Activated CD8-positive, alpha-beta T cell treated with anti-CD3 and anti-CD28 coated beads, Interleukin-2, amount 10 ng/mL, durations not matched to agents 7 days and 5 days (primary cell): ENCODE measurements at regions not wholly inside any gene's neighbourhood (a gene's known extent, or its start where the extent isn't known, plus 50 kb on each side); places are given as distances from the start of the nearest gene placed in this dataset.

Experiments used
- ATAC-seq: fragments of 150-1000 bp; cut with Tn5 transposase; one replicate; pipeline ENCODE4 v1.10.0; 2021; ENCODE audit warnings: moderate library complexity
- CTCF ChIA-PET: fragments of 350-600 bp; sonication (Branson Sonifier 250); formaldehyde crosslinking; loops from one replicate; lab custom pipeline; 2021; ENCODE audit warnings: antibody characterized with exemption; lab: Charles Lee
- POLR2A ChIA-PET: fragments of 350-600 bp; sonication (Branson Sonifier 250); formaldehyde crosslinking; loops from one replicate; lab custom pipeline; 2021; ENCODE audit warnings: antibody characterized with exemption; lab: Charles Lee
- DNase-seq: peaks from one replicate; pipeline ENCODE4 v3.0.0-alpha.2; 2020
- H3K27ac Mint-ChIP-seq: one replicate; pipeline ENCODE4 v1.8.0; 2021; ENCODE audit warnings: mild to moderate bottlenecking, mixed read lengths
- H3K27me3 Mint-ChIP-seq: one replicate; pipeline ENCODE4 v1.8.0; 2021; ENCODE audit warnings: low read depth, mixed read lengths
- H3K36me3 Mint-ChIP-seq: one replicate; pipeline ENCODE4 v1.8.0; 2021; ENCODE audit warnings: low read depth, mixed read lengths
- H3K4me1 Mint-ChIP-seq: one replicate; pipeline ENCODE4 v1.8.0; 2021; ENCODE audit warnings: low read depth, mixed read lengths
- H3K4me3 Mint-ChIP-seq: one replicate; pipeline ENCODE4 v1.8.0; 2021; ENCODE audit warnings: mild to moderate bottlenecking, mixed read lengths
- H3K9me3 Mint-ChIP-seq: one replicate; pipeline ENCODE4 v1.8.0; 2022; ENCODE audit warnings: mixed read lengths; ENCODE audit not compliant: insufficient read depth

DNA sequence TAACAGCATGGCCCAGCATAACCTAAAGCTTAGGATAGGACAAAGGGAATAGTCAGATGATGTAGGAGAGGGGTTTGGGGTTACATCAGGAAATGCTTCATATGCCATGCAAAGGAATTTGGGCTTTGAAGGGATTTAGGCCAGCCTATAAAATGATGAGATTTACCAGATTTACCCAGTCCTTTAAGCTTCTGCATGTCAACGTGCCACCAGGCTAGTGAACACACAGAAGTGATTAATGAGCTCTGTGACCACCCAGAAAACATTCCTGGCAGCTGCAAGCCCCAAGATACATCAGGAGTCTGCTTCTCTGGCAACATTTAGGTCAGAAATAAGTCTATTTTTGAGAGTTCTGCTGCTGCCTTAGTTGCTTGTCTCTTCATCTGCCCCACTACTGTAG lies 118.3 kb downstream of the LRIG3 start:
- Mint-ChIP-seq H3K9me3 (no peaks in the 10 kb centered on the region), H3K4me3 (no peak overlapping the region), H3K4me1 (no peaks in the 10 kb centered on the region), H3K27ac (no peak overlapping the region), H3K27me3 (no peaks in the 10 kb centered on the region), H3K36me3 (no peaks in the 10 kb centered on the region)
- ATAC-seq (no peak), DNase-seq (no peak)
- ChIA-PET POLR2A (no interaction called here), CTCF (no interaction called here)

DNA sequence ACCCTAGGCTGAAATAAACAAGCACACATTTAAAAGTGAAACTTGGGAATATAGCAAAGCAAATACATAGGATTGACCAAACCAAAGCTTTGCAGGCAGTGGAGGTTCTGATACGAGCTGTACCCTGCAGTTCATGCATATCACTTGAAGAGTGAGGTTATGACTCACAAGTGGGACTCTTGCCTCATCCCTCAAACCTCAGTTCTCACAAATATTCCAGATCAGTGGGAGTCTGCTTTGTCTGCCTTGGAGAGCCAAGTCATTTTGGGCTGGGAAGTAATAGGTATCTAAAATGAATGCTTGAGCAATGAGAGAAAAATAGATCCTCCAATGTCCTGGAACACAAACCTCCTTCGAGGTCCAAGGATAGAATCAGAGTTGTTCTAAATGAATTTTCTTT lies 116.4 kb downstream of the LRIG3 start:
- H3K27ac Mint-ChIP-seq: no peak overlapping the region
- no peaks in the 10 kb centered on the region for H3K4me1 Mint-ChIP-seq
- no peaks in the 10 kb centered on the region for H3K9me3 Mint-ChIP-seq
- CTCF ChIA-PET: no interaction called here
- POLR2A ChIA-PET: no interaction called here
- no peaks in the 10 kb centered on the region for H3K27me3 Mint-ChIP-seq
- DNase-seq (no peak), ATAC-seq (no peak)
- H3K4me3 Mint-ChIP-seq: no peak overlapping the region
- no peaks in the 10 kb centered on the region for H3K36me3 Mint-ChIP-seq

DNA sequence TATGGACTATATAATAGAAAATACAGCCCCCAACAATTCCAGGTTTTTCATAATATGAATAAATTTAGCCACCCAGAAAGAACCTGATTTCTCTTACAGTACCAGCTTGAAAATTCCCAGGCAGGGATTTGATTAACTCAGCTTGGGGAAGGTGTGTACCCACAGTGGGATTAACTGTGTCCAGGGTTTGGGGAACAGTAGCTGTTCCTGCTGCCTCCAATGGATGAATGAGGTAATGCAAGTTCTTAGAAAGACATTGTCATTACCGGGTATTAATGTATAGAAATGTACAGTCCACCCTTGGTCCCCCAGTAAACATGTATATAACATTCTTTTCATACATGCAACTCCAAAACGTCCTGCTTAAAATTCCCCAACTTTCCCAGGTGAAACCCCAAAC lies 115.6 kb downstream of the LRIG3 start:
- ChIA-PET CTCF (no interaction called here), POLR2A (no interaction called here)
- H3K36me3 Mint-ChIP-seq: no peaks in the 10 kb centered on the region
- no peaks in the 10 kb centered on the region for H3K27me3 Mint-ChIP-seq
- no peak overlapping the region for H3K4me3 Mint-ChIP-seq
- ATAC-seq (no peak), DNase-seq (no peak)
- no peaks in the 10 kb centered on the region for H3K9me3 Mint-ChIP-seq
- H3K27ac Mint-ChIP-seq: no peak overlapping the region
- no peaks in the 10 kb centered on the region for H3K4me1 Mint-ChIP-seq

DNA sequence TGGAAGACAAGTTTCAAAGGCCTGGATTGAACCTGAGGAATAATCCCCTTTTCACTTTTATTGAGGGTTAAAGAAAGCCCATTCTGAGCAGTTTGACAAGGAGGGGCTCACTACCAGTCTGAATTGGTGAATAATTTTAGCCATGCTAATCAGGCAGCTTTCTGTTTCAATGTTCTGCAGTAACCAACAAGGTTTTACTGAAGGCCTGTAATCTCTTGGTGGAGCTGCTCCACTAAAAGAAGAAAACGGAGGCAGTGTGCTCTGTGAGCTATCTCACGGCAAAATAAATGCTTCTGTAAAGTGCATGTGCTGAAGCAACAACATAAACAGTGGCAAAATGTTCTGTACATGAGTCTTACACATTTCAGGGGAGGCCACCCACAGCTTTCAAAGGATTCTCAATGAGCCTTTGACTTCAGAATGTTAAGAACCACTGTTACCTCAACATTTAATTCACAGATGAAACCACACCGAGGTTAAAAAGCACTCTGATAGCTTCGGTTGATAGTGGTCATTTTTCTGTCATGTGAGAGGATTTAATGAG lies 111.2 kb downstream of the LRIG3 start:
- ChIA-PET CTCF (no interaction called here), POLR2A (no interaction called here)
- DNase-seq: no peak
- Mint-ChIP-seq H3K27ac (no peak overlapping the region), H3K9me3 (no peaks in the 10 kb centered on the region), H3K36me3 (no peaks in the 10 kb centered on the region), H3K4me3 (no peak overlapping the region), H3K27me3 (no peaks in the 10 kb centered on the region), H3K4me1 (no peaks in the 10 kb centered on the region)
- no peak for ATAC-seq

DNA sequence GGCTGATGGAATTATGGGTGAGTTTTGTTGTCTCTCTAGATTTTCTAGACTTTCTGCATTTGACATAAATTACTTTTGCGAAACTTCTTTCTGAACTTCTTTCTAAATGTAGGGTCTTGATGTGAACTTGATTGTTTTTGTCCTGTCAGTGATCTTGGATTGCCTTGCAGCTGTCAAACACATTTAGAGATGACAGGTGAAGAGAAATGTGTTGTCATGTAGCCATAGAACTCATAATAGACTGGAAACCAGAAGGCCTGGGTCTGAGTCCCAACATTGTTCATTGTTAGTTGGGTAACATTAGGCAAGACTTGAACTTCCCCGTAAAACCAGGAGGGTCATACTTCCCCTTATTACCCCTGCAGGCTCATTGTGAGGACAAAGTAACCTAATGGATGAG lies 109.0 kb downstream of the LRIG3 start:
- Mint-ChIP-seq H3K36me3 (no peaks in the 10 kb centered on the region), H3K27ac (no peak overlapping the region), H3K9me3 (no peaks in the 10 kb centered on the region), H3K27me3 (no peaks in the 10 kb centered on the region), H3K4me3 (no peak overlapping the region), H3K4me1 (no peaks in the 10 kb centered on the region)
- no peak for ATAC-seq
- CTCF ChIA-PET: no interaction called here
- POLR2A ChIA-PET: no interaction called here
- DNase-seq: no peak

DNA sequence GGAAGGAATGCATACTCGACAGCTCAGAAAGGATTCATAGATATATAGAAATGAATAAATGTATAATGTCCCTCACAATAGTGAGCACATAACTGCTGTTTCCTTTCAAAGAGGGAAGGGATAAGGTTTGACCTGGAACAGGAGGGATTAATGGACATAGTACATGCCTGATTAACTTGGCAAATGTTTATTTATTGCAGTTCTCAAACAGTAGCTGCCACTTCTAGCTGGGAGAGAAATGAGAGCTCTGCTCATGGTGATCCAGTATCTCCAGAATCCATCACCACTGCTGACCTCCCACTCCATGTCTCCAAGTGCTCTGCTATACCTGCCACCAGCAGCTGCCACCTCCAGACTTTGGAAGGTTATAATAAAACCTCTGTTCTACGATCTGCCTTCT lies 108.1 kb downstream of the LRIG3 start:
- no peak for DNase-seq
- Mint-ChIP-seq H3K27ac (no peak overlapping the region), H3K9me3 (no peaks in the 10 kb centered on the region), H3K4me1 (no peaks in the 10 kb centered on the region), H3K36me3 (no peaks in the 10 kb centered on the region), H3K4me3 (no peak overlapping the region), H3K27me3 (no peaks in the 10 kb centered on the region)
- CTCF ChIA-PET: no interaction called here
- ATAC-seq: no peak
- POLR2A ChIA-PET: no interaction called here

DNA sequence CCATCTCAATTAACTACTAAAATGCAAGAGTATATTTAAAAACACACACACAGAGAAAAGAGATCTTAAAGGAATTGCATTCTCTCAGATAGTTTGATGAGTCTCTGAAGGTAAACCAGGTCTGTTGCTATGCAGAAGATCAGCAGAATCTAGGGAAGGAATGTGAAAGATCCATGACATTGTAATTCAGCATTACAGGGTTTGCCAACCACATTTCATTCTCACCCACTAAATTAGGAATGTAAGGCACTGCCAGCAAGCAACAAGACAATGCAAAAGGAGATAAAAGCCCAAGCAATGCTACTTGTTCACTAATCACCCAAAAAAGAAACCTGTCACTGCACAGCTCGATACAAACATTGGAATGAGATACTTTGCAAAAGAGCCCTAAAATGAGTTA lies 106.3 kb downstream of the LRIG3 start:
- ChIA-PET POLR2A (no interaction called here), CTCF (no interaction called here)
- no peaks in the 10 kb centered on the region for H3K36me3 Mint-ChIP-seq
- ATAC-seq (no peak), DNase-seq (no peak)
- no peaks in the 10 kb centered on the region for H3K9me3 Mint-ChIP-seq
- no peak overlapping the region for H3K4me3 Mint-ChIP-seq
- no peaks in the 10 kb centered on the region for H3K27me3 Mint-ChIP-seq
- no peak overlapping the region for H3K27ac Mint-ChIP-seq
- no peaks in the 10 kb centered on the region for H3K4me1 Mint-ChIP-seq

DNA sequence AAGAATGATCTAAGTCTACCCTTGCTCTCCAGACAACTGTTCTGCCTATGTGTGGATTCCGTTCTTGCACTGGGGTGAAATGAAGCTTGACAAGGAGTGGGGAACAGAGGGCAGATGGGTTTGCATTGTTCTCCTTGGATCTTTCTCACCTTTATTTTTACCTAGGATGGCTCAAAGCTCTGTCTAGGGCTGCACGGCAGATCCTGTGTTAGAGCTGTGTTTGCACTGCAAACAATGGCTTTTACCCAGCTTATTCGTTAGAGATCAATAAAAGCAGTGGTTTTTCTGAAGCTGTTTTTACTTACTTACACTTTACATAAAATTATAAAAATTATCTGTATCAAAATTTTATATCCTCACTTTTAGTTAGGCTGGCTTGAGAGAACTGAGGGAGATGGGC lies 105.1 kb downstream of the LRIG3 start:
- DNase-seq (no peak), ATAC-seq (no peak)
- Mint-ChIP-seq H3K36me3 (no peaks in the 10 kb centered on the region), H3K27ac (no peak overlapping the region), H3K4me3 (no peak overlapping the region), H3K9me3 (no peaks in the 10 kb centered on the region), H3K4me1 (no peaks in the 10 kb centered on the region), H3K27me3 (no peaks in the 10 kb centered on the region)
- CTCF ChIA-PET: no interaction called here
- POLR2A ChIA-PET: no interaction called here

DNA sequence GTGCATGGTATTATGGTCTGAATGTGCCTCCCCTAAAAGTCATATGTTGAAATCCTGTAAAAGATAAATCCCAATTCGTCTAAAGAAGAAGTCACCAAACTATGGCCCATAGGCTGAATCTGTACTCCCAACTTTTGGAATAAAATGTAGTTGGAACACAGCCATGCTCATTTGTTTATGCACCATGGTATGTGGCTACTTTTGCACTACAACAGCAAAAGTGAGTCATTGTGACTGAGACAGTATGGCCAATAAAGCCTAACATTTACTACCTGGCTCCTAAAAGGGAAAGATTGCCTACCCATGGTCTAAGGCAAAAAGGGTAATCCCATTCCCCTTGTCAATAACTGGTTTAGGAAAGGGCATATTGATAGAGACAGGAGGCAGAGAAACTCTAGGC lies 101.8 kb downstream of the LRIG3 start:
- Mint-ChIP-seq H3K27me3 (no peaks in the 10 kb centered on the region), H3K36me3 (no peaks in the 10 kb centered on the region), H3K27ac (no peak overlapping the region), H3K4me1 (no peaks in the 10 kb centered on the region), H3K9me3 (no peaks in the 10 kb centered on the region), H3K4me3 (no peak overlapping the region)
- no peak for ATAC-seq
- no peak for DNase-seq
- ChIA-PET CTCF (no interaction called here), POLR2A (no interaction called here)

DNA sequence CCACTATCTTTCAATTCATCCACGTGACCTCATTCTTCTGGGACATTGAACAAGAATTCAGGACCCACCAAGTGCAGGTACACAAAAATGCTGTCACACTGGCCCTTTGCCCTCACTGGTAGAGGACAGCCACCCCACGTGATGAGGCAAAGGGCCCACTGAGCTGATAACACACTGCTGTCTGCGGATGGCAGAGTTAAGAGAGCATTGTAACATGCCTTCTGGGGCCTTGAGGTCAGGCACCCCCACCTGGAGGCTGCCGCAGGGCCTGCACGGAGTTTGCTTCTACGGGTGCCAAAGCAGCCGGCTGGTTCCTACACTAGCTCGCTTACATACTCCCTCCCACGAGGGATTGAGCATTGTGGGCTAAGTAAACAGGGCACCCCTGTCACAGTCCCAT lies 101.0 kb downstream of the LRIG3 start:
- no peak for ATAC-seq
- H3K27ac Mint-ChIP-seq: no peak overlapping the region
- DNase-seq: no peak
- ChIA-PET CTCF (no interaction called here), POLR2A (no interaction called here)
- H3K9me3 Mint-ChIP-seq: no peaks in the 10 kb centered on the region
- H3K36me3 Mint-ChIP-seq: no peaks in the 10 kb centered on the region
- H3K4me1 Mint-ChIP-seq: no peaks in the 10 kb centered on the region
- H3K27me3 Mint-ChIP-seq: no peaks in the 10 kb centered on the region
- H3K4me3 Mint-ChIP-seq: no peak overlapping the region

DNA sequence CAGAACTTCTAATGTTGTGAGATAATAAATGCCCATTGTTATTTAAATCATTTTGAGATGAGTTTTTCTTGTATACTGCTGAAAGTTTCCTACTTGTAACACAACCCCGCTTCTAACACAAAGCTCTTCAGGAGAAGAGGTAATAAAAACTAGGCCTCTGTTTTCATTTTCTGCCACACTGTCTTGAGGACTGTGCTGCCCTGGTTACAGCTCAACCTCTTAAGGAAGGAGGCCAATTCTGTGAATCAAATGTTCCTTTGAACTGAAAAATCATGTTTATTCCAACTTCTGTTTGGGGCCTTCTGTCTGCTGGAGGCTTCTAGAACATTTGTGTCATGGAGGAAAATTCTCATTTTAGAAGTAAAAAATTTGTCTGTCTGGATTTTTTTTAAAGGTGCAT lies 100.3 kb downstream of the LRIG3 start:
- H3K4me1 Mint-ChIP-seq: no peaks in the 10 kb centered on the region
- no peak for DNase-seq
- POLR2A ChIA-PET: no interaction called here

More for the DNA sequence above, 100.3 kb downstream of the LRIG3 start:
- H3K4me3 Mint-ChIP-seq: no peak overlapping the region
- H3K27ac Mint-ChIP-seq: no peak overlapping the region
- H3K36me3 Mint-ChIP-seq: no peaks in the 10 kb centered on the region
- CTCF ChIA-PET: no interaction called here
- no peak for ATAC-seq
- H3K27me3 Mint-ChIP-seq: no peaks in the 10 kb centered on the region
- no peaks in the 10 kb centered on the region for H3K9me3 Mint-ChIP-seq
